HG02642 (cell line): ENCODE measurements at regions not wholly inside any gene's neighbourhood (a gene's known extent, or its start where the extent isn't known, plus 50 kb on each side); places are given as distances from the start of the nearest gene placed in this dataset.
"Not testable (repeated sequence)": the region's sequence is repeated elsewhere in the genome, so short reads cannot be mapped to it uniquely, and the experiment has no call there.

Experiments used
- ATAC-seq: cut with Tn5 transposase; IDR thresholded peaks from one replicate; pipeline ENCODE4 v1.9.1; 2021; ENCODE audit warnings: mild to moderate bottlenecking; ENCODE audit not compliant: unreplicated experiment, poor library complexity

- ATAC-seq, result no peak
Observed at GRCh38 chr6:11891547-11891946, 112.9 kb upstream of the ADTRP start.

DNA sequence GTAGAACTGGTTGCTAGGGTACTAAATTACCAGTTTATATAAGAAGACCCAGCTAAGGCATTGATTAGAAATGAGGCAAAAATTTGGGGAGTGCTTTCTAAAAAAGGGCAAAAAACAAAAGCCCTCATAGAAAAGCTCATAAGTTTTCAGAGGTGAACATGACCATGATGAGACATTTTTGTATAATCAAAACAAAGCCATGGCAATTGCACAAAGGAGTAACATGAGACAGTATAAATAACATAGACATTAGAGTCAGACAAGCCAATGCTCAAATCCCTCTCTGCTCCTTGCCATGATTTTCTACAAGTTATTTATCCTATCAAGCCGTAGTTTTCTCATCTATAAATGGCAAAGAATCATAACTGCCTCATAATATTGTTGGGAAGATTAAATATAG is 112.2 kb upstream of the ADTRP start:
- ATAC-seq, result no peak

DNA sequence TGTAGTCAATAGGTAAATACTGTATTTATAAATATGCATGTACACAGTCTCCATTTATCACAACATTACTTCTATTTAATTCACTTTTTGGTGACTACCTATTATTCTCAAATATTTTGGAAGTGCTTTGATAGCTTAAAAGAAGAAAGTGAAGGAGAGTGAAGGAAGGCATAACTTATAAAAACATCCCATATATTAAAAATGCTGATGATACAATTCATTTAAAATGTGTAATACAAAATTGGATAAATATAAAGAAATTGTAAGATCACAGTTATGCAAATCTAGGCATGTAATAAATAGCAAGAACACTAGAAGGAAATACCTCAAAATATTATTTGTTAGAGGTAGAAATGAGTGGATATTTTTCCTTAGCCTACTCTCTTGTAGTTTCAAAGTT is 111.6 kb upstream of the ADTRP start:
- ATAC-seq, result no peak

DNA sequence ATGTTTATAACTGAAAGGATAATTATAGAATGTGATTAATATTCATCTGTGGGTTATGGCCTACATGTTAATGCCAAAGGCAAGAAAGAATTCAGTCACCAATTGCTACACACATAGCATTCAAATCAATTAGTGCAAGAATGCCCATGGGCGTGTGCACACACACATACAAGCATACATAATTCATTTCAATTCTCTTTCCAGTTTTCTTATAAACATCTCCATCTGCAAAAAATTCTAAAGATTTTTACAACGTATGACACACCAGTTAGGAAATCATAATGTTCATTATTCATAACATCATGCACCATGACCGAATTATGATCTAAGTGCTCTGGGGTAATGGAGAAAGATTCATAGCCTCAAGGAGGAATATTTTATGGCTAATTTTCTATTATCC is 111.0 kb upstream of the ADTRP start:
- ATAC-seq, result no peak

- ATAC-seq, result no peak
Observed at GRCh38 chr6:11888727-11889126, 110.1 kb upstream of the ADTRP start.

GRCh38 chr6:11885159-11885558 is 106.6 kb upstream of the ADTRP start:
- ATAC-seq, result no peak

GRCh38 chr6:11883471-11883870 is 104.9 kb upstream of the ADTRP start:
- not testable (repeated sequence) for ATAC-seq

GRCh38 chr6:11880156-11880555 is 101.6 kb upstream of the ADTRP start:
- not testable (repeated sequence) for ATAC-seq

DNA sequence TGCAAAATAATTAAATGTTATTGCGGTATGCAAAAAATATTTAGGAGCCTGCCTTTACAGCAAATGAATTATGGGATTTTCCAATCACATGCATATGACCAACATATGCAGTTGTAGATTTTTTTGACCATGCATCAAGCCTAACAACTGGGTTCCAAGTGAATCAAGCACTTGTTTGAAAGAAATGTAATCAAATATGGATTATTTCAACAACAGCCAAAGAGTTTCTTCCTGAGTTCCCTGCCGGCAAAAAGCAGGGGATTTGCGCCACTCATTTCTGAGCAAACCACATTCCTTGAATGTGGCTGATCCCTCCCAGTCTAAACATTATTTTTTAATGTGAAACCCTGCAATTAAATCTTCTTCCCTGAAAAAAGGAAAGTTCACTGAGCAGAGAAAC is 100.1 kb upstream of the ADTRP start:
- ATAC-seq, result no peak

- no peak for ATAC-seq
Observed at GRCh38 chr6:11878029-11878428, 99.4 kb upstream of the ADTRP start.

GRCh38 chr6:11876934-11877433 is 98.4 kb upstream of the ADTRP start:
- ATAC-seq, result peak; percentile 80

DNA sequence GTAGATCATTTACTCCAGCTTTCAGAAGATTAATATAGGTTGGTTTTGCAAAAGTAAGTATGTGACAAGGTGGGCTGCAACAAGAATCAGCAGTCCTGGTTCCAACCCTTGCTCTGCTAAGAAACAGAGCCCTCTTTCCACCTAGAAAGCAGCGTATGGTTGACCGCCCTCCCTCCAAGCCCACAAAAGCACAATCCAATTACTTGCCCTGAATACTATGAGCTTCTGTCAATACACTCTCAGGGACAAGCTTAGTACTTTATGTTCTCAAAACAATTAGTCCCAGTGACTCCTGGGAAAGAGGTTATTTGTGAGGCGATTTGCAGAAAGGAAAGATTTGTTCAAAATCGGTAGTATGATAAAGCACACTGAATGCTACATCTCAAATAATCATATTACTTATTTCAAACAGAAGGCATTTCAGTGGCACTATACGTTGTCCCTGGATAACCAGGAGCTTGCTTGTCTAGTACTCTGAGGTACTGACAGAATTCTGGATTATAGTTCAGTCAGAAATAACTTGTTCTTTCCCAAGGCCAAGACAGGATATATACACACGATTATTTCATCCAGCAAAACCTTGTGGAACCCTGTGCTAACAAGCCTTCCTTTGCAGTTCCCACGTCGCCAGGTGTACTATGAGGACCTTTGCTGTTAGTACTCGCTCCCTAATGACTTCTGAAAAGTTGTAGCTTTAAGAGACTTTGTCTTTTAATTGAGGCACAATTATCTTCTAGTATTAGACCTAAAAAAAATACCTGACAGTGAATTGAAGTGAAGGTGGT is 96.9 kb upstream of the ADTRP start:
- no peak for ATAC-seq

DNA sequence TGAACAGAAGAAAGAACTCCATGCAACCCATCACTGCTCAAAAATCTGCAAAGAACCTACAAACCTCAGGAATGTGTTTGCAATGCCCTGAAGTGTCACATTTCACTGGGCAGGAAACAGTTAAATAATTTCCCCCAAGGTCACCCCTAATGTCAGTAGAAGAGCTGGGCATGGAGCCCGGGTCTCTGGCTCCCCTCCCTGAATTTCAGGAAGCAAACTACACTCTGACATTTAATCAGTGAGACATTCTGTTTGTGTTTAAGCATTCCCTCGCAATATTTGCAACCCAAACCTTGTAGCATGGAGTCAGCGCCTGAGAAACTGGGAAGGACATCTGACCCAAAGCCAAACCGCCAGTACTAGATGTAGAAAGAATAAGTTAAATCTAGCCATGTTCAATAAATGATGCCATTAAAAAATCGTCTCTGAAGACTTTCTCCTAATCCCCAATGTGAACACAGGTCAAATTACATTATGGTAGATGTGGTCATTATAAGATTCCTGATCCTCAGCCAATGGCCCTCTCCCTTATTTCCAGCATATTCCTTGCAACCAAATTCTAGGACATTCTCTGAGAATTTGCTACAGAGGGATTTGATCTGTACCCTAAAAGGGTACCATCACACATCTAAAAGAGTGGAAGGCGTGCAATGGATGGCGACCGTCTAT is 91.2 kb upstream of the ADTRP start:
- ATAC-seq, result no peak

DNA sequence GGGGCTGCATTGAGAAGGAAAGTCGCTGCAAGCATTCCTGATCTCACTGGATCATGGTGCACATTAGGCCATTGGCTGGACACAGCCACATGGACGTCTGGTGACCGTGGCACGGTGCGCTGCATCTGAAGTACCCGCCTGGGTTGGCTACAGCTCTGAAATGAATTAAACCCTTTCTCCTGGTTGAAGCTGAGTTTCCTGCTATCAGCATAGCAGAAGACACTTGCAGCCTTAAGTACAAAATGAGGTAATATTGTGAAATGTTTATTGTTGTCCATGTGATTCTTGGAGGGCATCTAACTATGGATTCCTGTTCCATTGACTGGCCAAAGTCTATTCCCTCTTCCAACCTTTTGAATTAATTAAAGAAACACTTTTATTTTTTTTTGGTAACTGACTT is 89.8 kb upstream of the ADTRP start:
- no peak for ATAC-seq

- ATAC-seq, result no peak
Observed at GRCh38 chr6:11865680-11866300, 87.2 kb upstream of the ADTRP start.

DNA sequence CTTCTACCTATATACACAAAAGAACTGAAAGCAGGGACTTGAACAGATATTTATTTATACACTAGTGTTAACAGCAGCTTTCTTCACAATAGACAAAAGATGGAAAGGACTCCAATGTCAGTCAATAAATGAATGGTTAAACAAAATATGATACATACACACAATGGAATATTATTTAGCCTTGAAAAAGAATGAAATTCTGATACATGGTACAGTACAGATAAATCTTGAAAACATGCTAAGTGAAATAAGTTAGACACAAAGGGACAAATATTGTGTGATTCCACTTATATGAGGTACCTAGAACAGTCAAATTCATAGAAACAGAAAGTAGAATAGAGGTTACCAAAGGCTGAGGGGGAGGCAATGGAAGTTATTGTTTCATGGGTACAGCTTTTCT is 79.8 kb upstream of the ADTRP start:
- no peak for ATAC-seq

GRCh38 chr6:11855743-11856142 is 77.1 kb upstream of the ADTRP start:
- no peak for ATAC-seq

GRCh38 chr6:11854408-11855165 is 76.0 kb upstream of the ADTRP start:
- ATAC-seq, result no peak

DNA sequence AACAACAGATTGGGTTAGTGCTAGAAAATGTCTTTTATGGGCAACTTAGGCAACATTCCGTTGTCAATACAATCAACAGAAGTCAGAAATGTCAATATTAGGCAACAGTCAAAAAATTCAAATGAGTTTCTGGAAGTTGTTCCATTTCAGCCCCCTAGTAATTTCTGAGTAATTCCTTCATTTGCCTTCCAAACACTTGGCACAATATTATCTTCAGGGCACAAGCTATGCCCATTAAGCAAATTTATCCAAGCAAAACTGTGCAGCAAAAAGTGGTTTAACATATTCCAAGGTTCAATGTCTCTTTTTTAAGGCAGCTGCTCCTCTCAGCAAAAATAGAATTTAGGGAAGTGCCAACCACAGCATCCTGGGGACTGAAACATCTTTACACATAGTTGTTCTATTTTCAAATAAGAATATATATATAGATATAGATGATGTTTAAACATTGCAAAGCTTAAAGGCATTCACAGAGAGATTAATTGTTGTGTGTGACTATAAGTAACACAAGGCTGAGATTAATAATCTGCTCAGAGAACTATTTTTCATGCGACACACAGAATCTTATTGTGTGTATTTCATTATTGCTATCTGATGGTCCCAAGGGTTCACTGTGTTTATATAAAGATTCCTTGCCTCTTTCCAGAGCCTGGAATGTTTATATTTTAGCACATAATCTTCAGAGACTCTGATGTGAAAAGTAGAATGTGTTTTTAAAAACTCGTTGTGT is 75.2 kb upstream of the ADTRP start:
- no peak for ATAC-seq

DNA sequence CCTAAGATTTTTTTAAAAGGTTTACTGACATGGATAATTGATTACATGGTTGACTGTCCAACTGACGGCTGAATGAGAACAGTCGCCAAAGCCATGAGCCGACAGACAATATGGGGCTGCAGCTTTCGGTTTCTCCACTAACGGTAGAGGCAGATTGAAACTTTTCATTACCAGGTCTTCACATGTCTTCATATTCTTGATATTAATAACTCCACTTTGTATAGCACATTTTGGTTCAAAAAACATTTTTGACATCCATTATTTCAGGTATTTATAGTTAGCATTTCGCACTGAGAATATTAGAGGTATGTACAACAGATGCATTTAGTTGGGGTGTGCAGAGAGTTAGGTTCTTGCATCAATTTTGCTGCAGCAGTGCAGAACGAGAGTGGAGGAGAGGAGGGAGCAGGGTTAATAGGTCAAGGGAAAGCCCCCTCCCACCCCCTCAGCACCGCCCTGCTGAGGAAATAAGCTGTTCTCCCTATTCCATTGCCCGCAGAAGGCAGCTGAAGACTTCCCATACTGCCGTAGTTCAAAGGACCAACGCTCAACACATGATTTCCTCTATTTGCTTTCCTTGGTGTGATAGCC is 73.6 kb upstream of the ADTRP start:
- no peak for ATAC-seq
